ENCODE measurements at regions not wholly inside any gene's neighbourhood (a gene's known extent, or its start where the extent isn't known, plus 50 kb on each side); places are given as distances from the start of the nearest gene placed in this dataset.
A peak's percentile ranks its signal among the peaks of the same experiment; 100 is the strongest.

DNA sequence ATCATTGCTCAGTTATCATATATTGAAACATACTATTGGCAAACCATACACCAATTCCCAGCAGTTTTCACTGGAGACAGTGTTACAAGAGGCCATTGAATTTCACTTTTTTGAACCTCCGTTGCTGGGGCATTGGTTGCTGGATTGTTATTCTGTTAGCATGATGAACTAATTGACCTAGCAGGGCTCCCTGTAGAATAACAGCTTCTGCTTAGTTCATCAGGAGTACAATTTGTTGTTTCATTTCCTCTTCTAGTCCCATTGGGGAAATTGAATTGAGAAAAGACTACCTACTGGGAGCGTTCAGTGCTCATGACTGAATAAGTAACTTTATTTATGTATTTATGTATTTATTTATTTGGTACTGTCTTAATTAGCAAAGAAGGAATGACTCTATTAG lies 151.6 kb downstream of the SLIT2 start:
- H3K4me3 ChIP-seq (replicated peaks in 1 of 2; ENCODE audit: low read depth in 2 of 2, low read length in 2 of 2) = no peak overlapping the region
- TF ChIP-seq, protein P1, sequence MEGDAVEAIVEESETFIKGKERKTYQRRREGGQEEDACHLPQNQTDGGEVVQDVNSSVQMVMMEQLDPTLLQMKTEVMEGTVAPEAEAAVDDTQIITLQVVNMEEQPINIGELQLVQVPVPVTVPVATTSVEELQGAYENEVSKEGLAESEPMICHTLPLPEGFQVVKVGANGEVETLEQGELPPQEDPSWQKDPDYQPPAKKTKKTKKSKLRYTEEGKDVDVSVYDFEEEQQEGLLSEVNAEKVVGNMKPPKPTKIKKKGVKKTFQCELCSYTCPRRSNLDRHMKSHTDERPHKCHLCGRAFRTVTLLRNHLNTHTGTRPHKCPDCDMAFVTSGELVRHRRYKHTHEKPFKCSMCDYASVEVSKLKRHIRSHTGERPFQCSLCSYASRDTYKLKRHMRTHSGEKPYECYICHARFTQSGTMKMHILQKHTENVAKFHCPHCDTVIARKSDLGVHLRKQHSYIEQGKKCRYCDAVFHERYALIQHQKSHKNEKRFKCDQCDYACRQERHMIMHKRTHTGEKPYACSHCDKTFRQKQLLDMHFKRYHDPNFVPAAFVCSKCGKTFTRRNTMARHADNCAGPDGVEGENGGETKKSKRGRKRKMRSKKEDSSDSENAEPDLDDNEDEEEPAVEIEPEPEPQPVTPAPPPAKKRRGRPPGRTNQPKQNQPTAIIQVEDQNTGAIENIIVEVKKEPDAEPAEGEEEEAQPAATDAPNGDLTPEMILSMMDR (IDR thresholded peaks at IDR 0.05; ENCODE audit: low read depth, low read length) = no peak
- no peak for DNase-seq (ENCODE audit: low read depth in 2 of 2)

DNA sequence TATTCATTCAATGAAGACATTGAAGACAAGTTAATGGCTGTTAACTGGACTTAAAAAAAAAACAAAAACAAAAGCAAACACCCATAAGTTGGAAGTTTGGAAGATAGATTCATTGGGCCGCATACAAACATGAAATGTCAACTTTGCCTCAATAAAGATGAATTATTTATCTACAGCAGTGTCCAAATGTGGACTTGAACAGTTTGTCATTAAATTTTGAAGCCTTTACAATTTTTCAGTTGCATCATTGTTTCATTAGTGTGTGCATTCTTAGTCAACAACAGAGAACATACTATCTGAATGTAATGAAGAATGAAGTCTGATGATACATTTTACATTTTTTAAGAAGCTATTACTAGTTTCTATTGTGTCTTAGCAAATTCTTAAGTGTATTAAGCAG lies 152.1 kb downstream of the SLIT2 start:
- TF ChIP-seq, protein P1 (IDR thresholded peaks at IDR 0.05; ENCODE audit: low read depth, low read length) = no peak
- H3K4me3 ChIP-seq (replicated peaks in 1 of 2; ENCODE audit: low read depth in 2 of 2, low read length in 2 of 2) = no peak overlapping the region
- no peak for DNase-seq (ENCODE audit: low read depth in 2 of 2)

DNA sequence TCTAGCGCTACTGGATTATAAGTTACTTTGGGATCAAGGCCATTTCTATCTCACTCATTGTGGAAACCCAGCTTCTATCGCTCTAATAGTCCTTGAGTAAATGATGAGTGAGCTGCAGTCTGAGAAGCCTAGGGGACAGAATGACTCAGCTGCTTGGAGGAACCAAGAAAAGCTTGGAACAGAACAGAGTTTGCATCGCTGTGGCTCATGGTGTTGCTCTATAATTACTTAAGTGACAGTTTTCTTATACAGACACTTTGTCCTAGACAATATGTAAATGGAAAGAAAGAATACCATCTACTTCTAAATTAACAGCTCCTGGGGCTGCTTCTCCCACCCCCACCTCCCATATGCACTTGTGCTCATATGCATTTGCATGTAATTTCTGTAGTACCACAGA lies 156.9 kb downstream of the SLIT2 start:
- TF ChIP-seq, protein P1 (IDR thresholded peaks at IDR 0.05; ENCODE audit: low read depth, low read length) = no peak
- no peak overlapping the region for H3K4me3 ChIP-seq (replicated peaks in 1 of 2; ENCODE audit: low read depth in 2 of 2, low read length in 2 of 2)
- peak; percentile 25 to 54 for DNase-seq (ENCODE audit: low read depth in 2 of 2)

DNA sequence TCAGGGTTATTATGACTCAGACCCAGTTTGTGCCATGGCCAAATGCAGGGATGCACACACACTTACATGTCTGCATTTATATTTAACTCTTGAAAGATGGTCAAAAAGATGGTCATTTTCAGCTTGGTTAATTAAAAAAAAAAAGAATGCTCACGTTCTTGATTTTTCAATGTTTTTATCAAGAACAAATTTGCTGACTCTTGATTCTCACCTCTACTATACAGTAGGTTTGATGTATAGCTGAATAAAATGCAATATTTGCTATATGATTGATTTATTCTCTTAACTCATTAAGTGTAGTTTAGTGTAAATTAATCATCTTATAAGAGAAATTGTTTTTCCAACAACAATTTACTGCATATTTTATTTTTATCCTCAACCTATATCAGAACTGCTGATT lies 160.4 kb downstream of the SLIT2 start:
- H3K4me3 ChIP-seq (replicated peaks in 1 of 2; ENCODE audit: low read depth in 2 of 2, low read length in 2 of 2) = no peak overlapping the region
- TF ChIP-seq, protein P1 (IDR thresholded peaks at IDR 0.05; ENCODE audit: low read depth, low read length) = no peak
- DNase-seq (ENCODE audit: low read depth in 2 of 2) = no peak

DNA sequence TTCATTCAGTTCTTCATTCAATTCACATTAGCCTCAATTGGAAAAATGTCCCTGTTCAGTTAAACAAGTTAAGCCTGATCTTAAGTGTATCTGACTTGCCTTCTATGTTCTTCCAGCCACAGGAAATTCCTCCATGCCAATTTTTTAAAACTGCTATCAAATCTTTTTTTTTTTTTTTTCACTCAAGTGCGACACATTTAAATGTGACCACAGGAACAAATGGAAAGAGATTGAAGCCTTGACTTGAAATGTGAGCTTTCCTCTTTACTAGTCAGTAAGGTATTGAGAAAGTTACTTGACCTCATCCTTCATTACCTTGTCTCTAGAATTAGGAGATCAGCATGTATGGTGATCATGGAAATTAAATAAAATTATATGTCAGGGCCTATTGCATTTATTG lies 165.1 kb downstream of the SLIT2 start:
- DNase-seq (ENCODE audit: low read depth in 2 of 2) = no peak
- TF ChIP-seq, protein P1 (IDR thresholded peaks at IDR 0.05; ENCODE audit: low read depth, low read length) = no peak
- H3K4me3 ChIP-seq (replicated peaks in 1 of 2; ENCODE audit: low read depth in 2 of 2, low read length in 2 of 2) = no peak overlapping the region

DNA sequence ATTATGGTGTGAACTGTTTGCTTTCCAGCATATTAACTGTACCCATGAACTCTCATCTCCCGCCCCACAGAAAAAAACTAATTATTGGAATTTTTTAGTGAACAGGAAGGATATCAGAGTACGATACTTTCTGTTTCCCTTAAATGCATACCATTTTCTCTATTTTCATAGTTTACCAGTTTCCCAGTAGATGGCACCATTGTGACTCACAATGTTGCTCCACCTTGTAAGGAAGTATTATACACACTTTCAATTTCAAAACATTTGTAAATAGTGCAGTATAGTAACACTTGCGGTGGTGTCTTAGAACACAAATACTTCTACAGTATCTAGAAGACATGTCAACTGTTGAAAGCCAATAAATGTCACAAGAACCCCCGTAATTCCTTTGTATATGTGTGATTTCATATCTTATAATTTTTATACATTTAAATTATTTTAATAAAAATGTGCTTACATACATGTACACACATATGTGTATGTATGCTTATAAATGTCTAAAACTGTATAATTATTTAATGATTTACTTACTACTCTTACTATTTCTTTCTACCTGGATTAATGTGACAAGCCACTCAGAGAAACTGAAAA lies 167.3 kb downstream of the SLIT2 start:
- TF ChIP-seq, protein P1 (IDR thresholded peaks at IDR 0.05; ENCODE audit: low read depth, low read length) = peak; percentile 40
- peak overlapping the region in 1 of 2 donors; percentile 37 for H3K4me3 ChIP-seq (replicated peaks in 1 of 2; ENCODE audit: low read depth in 2 of 2, low read length in 2 of 2)
- peak; percentile 84 to 86 for DNase-seq (ENCODE audit: low read depth in 2 of 2)

All from cardiac fibroblast (primary cell).